OCI-LY3 (cell line): ENCODE measurements at regions not wholly inside any gene's neighbourhood (a gene's known extent, or its start where the extent isn't known, plus 50 kb on each side); places are given as distances from the start of the nearest gene placed in this dataset.

ENCODE experiments used
- H2AFZ ChIP-seq: fragments of 200-600, 300-600 bp; shearing (Covaris generic); 2 replicates; pipeline ENCODE4 v1.6.0; 2014; ENCODE audit warnings: antibody characterized with exemption, low read depth, low read length
- H3K27ac ChIP-seq: fragments of 200-600, 300-600 bp; sonication (generic); 2 replicates; pipeline ENCODE4 v1.5.1; 2014; ENCODE audit warnings: mild to moderate bottlenecking, low read length, moderate library complexity, mixed read lengths
- H3K27me3 ChIP-seq: fragments of 200-600, 300-600 bp; sonication (generic); 2 replicates; pipeline ENCODE4 v1.6.1; 2014; ENCODE audit warnings: low read depth, low read length, mixed read lengths
- H3K36me3 ChIP-seq: fragments of 200-600, 300-600 bp; sonication (generic); replicated peaks from 2 replicates; pipeline ENCODE3; 2014; ENCODE audit warnings: low read depth, low read length, mixed read lengths
- H3K4me1 ChIP-seq: fragments of 300-600, 200-600 bp; sonication (generic); 2 replicates; pipeline ENCODE4 v1.6.1; 2014; ENCODE audit warnings: low read length, mixed read lengths
- H3K4me2 ChIP-seq: fragments of 200-600, 300-600 bp; sonication (generic); 2 replicates; pipeline ENCODE4 v1.6.1; 2014; ENCODE audit warnings: low read length, mixed read lengths
- H3K4me3 ChIP-seq: fragments of 300-600, 200-600 bp; sonication (generic); 2 replicates; pipeline ENCODE4 v1.5.1; 2014; ENCODE audit warnings: antibody characterized with exemption, mild to moderate bottlenecking, low read length, moderate library complexity
- H3K79me2 ChIP-seq: fragments of 300-600, 200-600 bp; shearing (Covaris generic); 2 replicates; pipeline ENCODE4 v1.6.1; 2014; ENCODE audit warnings: mild to moderate bottlenecking, low read length, mixed read lengths
- H3K9ac ChIP-seq: fragments of 300-600, 200-600 bp; shearing (Covaris generic); 2 replicates; pipeline ENCODE4 v1.6.0; 2014; ENCODE audit warnings: mild to moderate bottlenecking, low read length, moderate library complexity
- H3K9me3 ChIP-seq: fragments of 200-600, 300-600 bp; shearing (Covaris generic); 2 replicates; pipeline ENCODE4 v1.6.1; 2014; ENCODE audit warnings: low read length, mixed read lengths; ENCODE audit not compliant: insufficient read depth
- H4K20me1 ChIP-seq: fragments of 200-600, 300-600 bp; sonication (generic); 2 replicates; pipeline ENCODE4 v1.6.1; 2016; ENCODE audit warnings: low read length, mixed read lengths; ENCODE audit not compliant: insufficient read depth
- EZH2phosphoT487 ChIP-seq: fragments of 200-600 bp; shearing (Covaris generic); IDR thresholded peaks from 2 replicates; pipeline ENCODE4 v1.6.1; 2018; ENCODE audit warnings: antibody characterized with exemption, mixed run types, low read depth
- TF ChIP-seq, protein P1 (sequence below): fragments of 200-600, 300-600 bp; sonication (generic); IDR thresholded peaks from 2 replicates; pipeline ENCODE4 v1.5.1; 2014; ENCODE audit warnings: antibody characterized with exemption, low read length, low read depth

GRCh38 chr3:152621967-152622810 lies 212.7 kb upstream of the P2RY1 start:
- no peak overlapping the region for H3K9ac ChIP-seq
- H4K20me1 ChIP-seq, result no peaks in the 10 kb centered on the region
- no peak overlapping the region for H2AFZ ChIP-seq
- no peaks in the 10 kb centered on the region for H3K9me3 ChIP-seq
- H3K4me3 ChIP-seq, result no peak overlapping the region
- H3K36me3 ChIP-seq, result no peaks in the 10 kb centered on the region
- no peak overlapping the region for H3K27ac ChIP-seq
- TF ChIP-seq, protein P1, sequence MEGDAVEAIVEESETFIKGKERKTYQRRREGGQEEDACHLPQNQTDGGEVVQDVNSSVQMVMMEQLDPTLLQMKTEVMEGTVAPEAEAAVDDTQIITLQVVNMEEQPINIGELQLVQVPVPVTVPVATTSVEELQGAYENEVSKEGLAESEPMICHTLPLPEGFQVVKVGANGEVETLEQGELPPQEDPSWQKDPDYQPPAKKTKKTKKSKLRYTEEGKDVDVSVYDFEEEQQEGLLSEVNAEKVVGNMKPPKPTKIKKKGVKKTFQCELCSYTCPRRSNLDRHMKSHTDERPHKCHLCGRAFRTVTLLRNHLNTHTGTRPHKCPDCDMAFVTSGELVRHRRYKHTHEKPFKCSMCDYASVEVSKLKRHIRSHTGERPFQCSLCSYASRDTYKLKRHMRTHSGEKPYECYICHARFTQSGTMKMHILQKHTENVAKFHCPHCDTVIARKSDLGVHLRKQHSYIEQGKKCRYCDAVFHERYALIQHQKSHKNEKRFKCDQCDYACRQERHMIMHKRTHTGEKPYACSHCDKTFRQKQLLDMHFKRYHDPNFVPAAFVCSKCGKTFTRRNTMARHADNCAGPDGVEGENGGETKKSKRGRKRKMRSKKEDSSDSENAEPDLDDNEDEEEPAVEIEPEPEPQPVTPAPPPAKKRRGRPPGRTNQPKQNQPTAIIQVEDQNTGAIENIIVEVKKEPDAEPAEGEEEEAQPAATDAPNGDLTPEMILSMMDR, result no peak
- TF ChIP-seq EZH2phosphoT487, result no peak
- peaks cover 9% of the 10 kb centered on the region for H3K4me1 ChIP-seq
- H3K79me2 ChIP-seq, result no peaks in the 10 kb centered on the region
- H3K27me3 ChIP-seq, result no peaks in the 10 kb centered on the region
- no peak overlapping the region for H3K4me2 ChIP-seq

DNA sequence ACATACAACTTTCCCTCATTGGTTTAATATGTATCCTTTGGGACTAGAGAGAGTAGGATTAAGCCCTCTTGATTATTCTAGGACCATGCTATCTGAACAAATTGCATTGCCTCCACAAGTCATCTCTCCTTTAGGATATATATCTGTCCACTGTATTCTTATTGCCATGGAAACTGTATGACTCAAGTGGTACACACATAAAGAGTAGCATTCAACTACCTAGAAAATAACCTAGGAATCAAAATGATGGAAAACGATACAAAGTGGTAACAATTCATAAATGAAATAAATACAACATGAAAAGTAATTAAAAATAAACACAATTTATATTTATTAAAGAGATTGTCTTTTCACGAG lies 212.1 kb upstream of the P2RY1 start:
- H4K20me1 ChIP-seq, result no peaks in the 10 kb centered on the region
- H3K27me3 ChIP-seq, result no peaks in the 10 kb centered on the region
- H3K9ac ChIP-seq, result no peak overlapping the region
- H3K79me2 ChIP-seq, result no peaks in the 10 kb centered on the region
- peaks cover 9% of the 10 kb centered on the region for H3K4me1 ChIP-seq
- no peaks in the 10 kb centered on the region for H3K36me3 ChIP-seq
- H3K9me3 ChIP-seq, result no peaks in the 10 kb centered on the region
- H3K4me3 ChIP-seq, result no peak overlapping the region
- no peak overlapping the region for H3K27ac ChIP-seq
- no peak overlapping the region for H2AFZ ChIP-seq
- TF ChIP-seq, protein P1, result no peak
- TF ChIP-seq EZH2phosphoT487, result no peak
- H3K4me2 ChIP-seq, result no peak overlapping the region

GRCh38 chr3:152623286-152623911 lies 211.5 kb upstream of the P2RY1 start:
- Histone ChIP-seq H3K4me3 (no peak overlapping the region), H3K27me3 (no peaks in the 10 kb centered on the region), H2AFZ (no peak overlapping the region), H3K9ac (no peak overlapping the region), H3K36me3 (no peaks in the 10 kb centered on the region), H4K20me1 (no peaks in the 10 kb centered on the region), H3K9me3 (no peaks in the 10 kb centered on the region), H3K79me2 (no peaks in the 10 kb centered on the region), H3K27ac (no peak overlapping the region), H3K4me2 (no peak overlapping the region), H3K4me1 (peaks cover 9% of the 10 kb centered on the region)
- TF ChIP-seq, protein P1, result no peak
- no peak for TF ChIP-seq EZH2phosphoT487

- no peaks in the 10 kb centered on the region for H3K36me3 ChIP-seq
- no peak overlapping the region for H3K4me2 ChIP-seq
- no peak overlapping the region for H3K4me3 ChIP-seq
- H2AFZ ChIP-seq, result no peak overlapping the region
- no peaks in the 10 kb centered on the region for H3K79me2 ChIP-seq
- H3K9me3 ChIP-seq, result no peaks in the 10 kb centered on the region
- H3K9ac ChIP-seq, result no peak overlapping the region
- no peak overlapping the region for H3K27ac ChIP-seq
- H3K4me1 ChIP-seq, result no peaks in the 10 kb centered on the region
- H4K20me1 ChIP-seq, result no peaks in the 10 kb centered on the region
- H3K27me3 ChIP-seq, result no peaks in the 10 kb centered on the region
- TF ChIP-seq, protein P1, result no peak
- TF ChIP-seq EZH2phosphoT487, result no peak
Measured at GRCh38 chr3:152626226-152626625, 208.7 kb upstream of the P2RY1 start.
